DMS153 treated with DMSO at 0.1 percent for 48 hours (cell line): ENCODE measurements at regions not wholly inside any gene's neighbourhood (a gene's known extent, or its start where the extent isn't known, plus 50 kb on each side); places are given as distances from the start of the nearest gene placed in this dataset.
"Not testable (repeated sequence)": the region's sequence is repeated elsewhere in the genome, so short reads cannot be mapped to it uniquely, and the experiment has no call there.

ENCODE experiments used
- DNase-seq: peaks from one replicate; lab custom pipeline; 2025; ENCODE audit not compliant: unreplicated experiment; lab: John Stamatoyannopoulos, UW

DNA sequence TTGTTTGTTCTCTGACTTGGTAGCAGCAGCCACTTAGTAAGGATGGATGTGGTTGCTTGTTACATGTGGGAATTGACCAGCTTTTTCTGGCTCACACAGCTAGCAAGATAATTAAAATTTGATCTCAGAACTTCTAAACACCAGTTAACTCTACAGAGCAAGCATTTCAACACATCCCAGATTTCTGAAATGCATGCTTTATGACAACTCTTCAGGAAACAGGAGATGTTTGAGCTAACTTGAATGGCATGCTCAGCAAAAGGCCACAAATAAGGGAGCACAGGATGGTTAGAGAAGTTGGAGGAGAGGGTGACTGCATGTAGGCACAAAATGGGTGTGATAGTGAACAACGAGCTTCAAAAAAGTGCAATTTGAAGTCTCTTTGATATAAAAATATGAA, 167.1 kb upstream of the SPRY2 start:
- DNase-seq, result no peak

DNA sequence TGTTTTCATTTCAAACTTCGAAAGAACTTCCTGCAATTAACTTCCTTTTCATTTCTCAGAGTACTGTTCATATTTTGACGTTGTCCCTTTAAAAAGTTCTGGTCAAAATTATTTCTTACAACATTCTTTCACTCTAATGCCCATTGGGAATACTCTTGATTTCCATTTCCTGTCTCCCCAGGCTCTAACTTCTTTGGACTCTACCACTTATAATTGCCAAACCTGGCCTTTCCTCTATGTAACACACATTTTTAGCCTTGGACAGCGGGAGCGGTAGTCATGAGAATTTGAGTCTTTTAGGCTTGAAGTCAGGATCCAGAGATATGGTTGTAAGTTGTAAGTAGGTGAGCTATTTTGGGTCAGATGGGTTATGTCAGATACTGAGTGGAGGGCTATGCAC, 163.5 kb upstream of the SPRY2 start:
- DNase-seq, result no peak

DNA sequence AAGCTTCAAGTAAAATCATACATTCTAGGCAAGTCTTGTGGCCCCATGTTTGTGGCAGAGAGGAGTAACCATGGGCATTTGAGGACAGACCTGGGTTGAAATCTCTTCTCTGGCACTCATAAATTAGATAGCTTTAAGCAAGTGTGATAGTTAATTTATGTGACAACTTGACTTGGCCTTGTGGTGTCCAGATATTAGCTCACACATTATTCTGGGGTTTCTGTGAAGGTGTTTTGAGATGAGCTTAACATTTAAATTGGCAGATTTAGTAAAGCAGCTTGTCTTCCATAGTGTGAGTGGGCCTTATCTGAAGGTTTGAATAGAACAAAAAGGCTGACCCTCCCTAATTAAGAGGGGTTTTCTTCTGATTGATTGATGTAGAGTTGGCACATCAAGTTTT, 161.4 kb upstream of the SPRY2 start:
- no peak for DNase-seq

DNA sequence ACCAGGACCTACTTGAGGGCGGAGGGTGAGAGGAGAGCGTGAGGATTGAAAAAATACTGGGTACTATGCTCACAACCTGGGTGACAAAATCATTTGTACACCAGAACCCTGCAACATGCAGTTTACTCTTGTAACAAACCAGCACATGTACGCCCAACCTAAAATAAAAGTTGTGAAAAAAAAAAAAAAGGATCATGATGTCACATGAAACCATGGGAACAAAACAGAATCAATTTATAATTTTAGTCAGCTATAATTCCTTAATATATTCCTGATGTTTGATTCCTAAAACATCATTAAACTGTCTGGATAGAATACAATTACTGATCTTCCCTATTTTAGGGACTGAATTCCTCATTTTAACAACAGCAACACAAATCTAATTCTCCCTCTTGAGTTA, 160.6 kb upstream of the SPRY2 start:
- no peak for DNase-seq

DNA sequence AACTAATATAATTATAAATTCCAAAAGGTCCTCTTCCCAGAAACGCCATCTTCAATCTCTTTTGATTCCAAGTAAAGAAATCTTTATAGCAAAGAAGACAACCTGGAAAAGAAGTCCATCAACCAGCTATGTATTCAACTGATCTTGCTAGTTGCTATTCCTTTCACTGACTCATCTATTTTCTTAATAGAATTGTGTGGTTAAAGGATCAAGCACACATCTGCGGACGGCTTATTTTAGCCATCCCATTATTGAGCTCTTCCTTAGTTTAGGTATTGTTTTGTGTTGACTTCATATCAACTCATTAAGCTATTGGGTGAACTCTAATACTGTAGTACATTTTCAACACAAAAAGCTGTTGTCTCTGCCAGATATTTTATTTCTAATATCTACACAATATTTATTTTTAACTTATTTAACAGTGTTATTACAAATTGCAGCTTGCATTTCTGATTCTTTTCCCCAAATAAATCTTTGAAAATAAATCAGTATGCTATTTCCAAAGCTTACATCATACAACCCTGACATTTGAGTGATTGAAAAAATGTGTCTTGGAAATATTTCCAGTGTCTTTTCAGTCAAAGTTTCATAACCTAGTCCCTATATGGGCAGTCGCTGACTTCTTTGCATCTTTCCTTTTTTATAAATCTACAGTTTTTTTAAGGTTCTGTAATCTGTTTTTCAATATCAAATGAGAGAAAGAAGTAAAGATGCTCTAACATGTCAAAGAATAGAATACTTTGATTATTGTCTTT, 158.8 kb upstream of the SPRY2 start:
- DNase-seq, result no peak

DNA sequence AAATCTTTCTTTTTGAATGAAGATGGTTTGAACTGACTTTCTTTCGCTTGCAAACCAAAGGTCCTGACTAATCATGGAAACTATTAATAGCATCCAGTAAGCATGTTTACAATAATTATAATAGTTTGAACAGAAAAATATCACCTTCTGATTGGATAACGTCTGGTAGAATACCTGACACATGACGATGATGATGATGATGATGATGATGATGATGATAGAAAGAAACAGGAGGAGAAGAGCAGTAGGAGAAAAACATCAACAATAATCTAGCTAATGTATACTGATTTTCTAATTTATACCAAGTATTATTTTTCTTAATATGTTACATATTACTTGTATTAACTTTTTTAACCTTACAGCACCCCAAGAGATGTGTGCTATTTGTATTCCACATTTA, 157.5 kb upstream of the SPRY2 start:
- DNase-seq, result no peak

DNA sequence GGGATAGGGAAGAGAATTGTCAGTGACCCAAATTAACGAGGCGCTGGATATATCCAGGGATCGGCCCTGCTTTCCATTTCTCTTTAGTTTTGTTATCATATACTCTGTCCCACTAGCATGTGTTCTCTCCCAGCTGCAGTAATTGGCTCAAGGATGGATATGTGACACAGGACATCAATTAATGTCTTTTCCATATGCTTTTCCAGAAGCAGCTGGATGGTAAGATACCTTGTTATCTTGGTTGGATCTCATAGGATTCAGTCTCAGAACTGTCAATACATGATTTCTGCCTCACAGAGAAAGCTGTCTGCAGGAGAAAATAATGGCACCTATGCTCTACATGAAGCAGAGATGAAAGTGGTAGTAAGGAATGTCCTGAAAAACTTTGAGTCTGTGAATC, 157.1 kb upstream of the SPRY2 start:
- no peak for DNase-seq

DNA sequence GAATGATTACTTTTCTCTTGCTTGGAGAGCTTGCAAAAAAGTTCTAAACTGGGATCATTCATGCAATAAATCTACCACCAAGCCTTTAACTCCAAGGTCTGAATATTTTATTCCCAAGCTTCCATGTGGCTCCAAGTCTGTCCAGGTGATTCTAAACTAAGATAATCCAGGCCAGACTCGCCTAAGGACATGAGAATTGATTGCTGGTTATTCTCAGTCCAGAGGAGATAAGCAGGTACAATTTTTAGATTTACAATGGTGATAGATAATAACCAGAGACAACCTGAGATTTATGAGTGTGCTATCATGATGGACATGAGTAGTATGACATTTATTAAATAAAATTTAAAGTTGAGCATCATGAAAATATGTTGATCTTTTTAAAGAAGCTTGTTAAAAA, 156.5 kb upstream of the SPRY2 start:
- no peak for DNase-seq

DNA sequence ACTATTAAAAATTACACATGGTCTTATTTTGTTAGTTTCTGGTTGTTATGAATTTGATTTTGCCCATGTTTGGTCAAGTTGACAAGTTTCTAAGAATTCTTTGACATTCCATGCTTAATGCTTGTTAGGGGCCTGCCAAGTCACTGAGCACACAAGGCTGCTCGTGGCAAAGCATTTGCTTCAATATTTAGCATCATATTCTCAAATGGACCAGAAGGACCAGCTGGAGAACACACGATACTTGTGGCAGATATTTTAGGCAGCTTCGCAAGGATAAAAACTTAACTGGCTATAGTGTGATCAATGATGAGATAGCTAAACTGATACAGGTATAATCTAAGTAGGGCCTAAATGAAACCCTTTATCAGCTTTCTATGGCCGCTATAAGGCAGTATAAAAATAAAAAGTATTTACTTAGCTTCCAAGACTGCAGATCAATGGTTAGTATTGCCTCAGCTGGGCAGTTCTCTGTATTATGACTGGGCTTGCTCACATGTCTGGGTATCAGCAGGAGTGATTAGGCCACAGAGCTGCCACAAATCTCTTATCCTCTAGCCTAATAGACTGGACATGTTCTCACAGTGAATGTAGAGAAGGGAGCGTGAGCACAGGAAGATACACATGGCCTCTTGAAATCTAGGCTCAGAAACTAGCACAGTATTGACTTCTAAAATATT, 155.9 kb upstream of the SPRY2 start:
- no peak for DNase-seq

DNA sequence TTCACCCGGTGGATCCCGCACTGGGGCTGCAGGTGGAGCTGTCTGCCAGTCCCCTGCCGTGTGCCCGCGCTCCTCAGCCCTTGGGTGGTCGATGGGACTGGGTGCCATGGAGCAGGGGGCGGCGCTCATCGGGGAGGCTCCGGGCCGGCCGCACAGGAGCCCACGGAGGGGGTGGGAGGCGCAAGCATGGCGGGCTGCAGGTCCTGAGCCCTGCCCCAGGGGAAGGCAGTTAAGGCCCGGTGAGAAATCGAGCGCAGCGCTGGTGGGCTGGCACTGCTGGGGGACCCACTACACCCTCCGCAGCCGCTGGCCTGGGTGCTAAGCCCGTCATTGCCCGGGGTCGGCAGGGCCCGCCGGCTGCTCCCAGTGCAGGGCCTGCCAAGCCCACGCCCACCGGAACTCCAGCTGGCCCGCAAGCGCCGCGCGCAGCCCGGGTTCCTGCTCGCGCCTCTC, 149.6 kb upstream of the SPRY2 start:
- DNase-seq, result not testable (repeated sequence)

DNA sequence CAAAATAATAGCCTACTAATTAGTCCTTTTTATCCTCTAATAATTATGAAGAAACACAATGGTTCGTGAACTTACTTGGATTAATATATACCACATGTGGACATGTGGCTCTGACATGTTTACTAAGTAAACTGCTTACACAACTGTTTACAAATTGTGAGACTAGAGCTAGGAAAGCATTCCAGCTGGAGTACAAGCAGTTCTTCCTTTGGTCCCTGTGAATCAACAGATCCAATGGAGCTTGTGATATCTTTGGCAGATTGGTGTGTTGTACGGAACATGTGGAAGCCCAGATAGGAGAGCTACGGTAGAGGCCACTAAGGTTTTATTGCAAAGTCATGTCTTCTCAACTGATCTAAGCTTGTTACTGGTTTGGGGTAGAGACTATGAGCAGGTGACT, 145.5 kb upstream of the SPRY2 start:
- DNase-seq, result no peak

DNA sequence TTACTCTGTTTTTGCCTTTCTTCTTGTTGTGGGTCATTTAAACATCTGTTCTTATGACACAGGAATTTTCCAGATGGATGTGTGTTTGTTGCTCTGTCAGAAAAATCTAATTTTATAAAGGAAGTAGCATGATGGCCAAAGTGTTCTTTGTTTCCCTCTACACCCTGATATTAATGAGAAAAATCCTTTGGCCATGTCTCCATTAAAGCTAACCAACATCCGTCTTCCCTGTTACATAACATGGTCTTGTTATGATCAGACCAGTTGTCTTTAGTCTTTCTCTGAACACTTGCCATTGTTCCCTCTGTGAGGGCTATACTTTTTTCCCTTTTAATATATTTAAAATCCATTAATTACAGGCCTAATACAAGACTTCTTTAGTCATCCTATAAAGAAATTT, 142.2 kb upstream of the SPRY2 start:
- DNase-seq, result no peak

DNA sequence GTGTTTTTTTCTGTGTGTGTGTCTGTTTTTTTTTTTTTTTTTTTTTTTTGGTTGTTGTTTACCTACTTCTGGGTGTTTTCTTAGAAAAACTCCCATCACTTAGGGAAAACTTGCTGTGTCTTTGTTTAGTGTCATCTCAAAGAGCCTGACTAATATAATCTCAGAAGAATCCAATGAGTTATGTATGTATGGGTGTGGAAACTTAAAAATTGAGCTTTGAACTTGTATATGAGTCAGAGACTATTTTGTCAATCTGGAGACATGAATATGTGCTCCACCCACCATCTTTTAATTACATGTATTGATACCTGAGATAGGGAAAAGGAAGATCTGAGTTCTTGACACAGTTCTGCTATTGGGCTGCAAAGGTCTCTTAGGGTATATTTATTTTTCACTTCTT, 140.7 kb upstream of the SPRY2 start:
- DNase-seq, result no peak

DNA sequence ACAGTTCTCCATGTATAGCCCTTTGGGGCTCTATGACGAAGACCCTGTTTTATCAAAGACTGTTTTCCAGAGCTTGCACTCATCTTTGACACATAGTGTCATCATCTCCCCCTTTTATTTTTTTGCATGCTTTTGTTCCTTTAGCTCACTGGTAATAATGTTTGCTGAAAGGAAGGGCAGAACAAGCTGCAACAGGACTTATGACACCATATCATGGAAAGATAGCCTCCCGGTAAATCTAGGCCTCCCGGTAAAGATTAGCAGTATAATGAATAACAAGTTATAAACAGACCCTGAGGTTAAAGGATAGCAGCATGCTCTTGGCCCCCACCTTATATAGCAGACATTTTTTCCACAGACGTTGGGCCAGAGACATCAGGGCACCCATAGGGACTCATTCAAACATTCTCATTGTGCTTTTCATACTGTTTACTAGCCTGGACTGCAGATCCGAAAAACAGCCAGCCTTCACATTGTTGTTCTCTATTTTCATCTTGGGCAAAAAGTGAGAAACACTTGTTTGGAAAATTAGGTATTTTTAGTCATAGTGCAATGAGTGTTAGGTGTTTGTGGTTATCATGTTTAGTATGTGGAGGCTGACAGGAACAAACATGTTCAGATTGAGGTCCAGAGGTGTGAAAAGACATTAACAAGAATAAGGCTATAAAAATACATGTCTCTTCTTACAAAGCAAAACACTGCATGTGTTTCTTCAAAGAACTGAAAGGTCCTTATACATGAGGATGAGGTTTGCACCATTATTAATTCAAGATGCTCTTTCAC, 136.9 kb upstream of the SPRY2 start:
- peak; percentile 7 for DNase-seq

DNA sequence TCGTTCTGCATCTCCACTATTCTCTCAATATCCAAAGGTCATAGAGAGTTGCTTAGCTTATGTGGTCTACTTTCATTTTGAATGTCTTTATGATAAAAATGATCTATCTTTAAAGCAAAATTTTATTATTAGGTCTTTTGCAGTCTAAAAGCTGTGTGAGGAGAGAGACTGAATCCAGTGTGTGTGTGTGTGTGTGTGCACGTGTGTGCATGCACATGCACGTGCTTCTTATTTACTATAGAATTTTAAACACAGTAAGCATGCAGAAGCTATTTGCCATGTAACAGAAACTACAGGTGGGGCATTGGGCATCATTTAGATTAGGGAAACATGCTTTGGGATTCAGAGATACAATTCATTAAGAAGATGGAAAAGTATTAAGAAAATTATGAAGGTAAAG, 136.0 kb upstream of the SPRY2 start:
- DNase-seq, result no peak

DNA sequence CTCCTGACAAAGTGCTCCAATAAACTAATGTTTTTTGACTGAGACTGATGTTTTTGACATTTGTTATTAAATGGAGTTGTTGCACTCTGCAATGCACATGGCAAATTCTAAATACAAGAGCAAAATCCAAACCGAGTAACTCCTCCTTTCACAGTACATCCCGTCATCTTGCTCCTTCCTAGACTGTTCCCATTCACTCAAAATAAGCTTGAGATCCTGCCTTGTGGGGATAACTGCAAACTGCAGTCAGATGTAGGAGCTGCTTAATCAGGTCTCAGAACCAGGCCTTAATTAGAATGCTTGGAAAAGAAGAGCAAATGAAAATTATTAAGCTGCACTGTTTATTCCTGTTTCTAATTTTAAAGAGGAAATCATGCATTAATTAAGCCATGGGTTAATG, 134.8 kb upstream of the SPRY2 start:
- no peak for DNase-seq

DNA sequence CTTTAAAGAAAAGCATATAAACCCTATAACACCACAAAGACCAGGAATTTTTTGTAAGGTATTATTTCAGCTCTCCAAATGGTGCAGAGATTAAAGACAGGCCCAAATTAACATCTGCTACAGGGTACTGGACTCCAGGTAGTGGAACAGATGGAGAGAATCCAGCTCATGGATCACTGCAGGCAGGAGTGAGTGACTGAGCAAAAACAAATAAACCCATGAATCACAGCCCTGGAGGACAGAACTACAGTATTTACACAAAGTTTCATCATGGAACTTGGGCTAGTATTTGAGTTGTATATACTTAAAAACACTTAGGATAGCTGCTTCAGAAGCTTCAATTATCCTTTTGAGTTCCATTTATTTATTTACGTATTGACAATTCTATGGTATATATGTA, 132.8 kb upstream of the SPRY2 start:
- DNase-seq, result peak; percentile 25

DNA sequence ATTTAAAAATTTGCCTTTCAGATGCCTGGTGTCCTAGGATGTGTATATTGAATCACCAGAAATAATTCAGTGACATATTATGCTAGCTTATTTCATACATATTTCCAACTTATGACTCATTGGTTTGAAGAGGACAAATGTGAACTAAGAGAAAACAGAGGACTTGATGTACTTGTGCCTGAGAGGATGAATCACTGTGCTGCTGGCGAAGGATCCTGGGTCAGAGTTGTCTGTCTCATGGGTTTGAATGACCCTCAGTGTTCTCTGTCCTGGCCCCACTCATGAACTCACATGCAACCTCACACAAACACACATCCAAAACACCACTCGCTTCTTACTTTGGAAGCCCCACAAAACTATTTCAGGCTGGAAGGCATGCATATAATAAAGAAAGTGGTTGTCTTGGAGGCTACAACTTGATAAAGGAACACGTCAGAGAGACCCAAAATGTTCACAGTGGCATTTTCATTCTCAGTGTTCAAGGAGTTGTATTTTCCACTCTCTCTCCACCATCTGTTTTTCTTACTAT, 129.0 kb upstream of the SPRY2 start:
- no peak for DNase-seq

DNA sequence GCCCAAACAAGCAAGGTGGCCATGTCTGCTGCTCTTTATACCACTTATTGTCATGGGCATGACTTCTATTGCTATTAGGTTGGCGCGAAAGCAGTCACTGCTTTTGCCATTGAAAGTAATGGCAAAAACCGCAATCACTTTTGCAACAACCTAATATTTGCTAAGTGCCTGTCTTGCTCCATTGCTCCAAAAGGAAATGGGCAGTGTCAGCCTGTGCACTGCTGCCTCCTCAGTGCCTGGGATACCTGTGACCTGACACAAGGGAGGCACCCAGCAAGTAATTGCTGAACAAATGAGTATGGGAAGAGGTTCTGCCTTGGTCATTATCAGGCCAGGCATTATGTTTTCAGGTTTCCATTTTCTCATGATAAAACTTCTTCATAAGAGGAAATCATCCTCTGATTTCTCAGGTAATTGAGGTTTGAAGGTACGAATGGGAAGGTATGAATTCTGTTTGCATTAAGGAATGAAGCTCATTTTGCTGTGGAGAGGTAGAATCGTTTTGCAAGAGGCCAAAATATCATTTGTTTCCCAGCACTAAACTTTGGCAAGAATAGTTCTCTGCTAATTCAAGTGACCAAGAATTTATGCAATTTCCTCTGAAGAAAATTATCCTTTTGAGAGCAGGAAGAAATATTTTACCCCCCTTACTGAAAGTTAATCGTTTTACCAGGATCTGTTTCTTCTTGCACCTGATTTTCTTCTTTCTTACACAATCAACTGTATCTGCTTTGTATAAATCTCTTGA, 128.4 kb upstream of the SPRY2 start:
- no peak for DNase-seq

DNA sequence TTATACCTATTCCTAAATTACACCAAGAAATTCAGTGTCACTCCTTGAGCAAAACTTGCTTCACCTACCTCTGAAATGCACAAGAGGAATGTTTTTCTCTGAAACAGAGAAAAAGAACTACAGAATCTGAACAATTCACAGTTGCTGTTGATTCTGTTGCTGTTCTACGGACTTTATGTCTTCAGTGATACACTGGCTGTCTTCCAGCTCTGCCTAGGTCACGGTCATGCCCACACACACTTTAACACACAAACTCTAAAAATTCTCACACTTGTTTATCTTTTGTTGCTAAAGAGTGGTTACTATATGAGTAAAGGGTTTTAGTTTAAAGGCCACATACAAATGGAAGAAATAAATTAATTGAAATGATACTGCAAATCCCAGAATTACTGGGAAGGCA, 124.4 kb upstream of the SPRY2 start:
- DNase-seq, result no peak

DNA sequence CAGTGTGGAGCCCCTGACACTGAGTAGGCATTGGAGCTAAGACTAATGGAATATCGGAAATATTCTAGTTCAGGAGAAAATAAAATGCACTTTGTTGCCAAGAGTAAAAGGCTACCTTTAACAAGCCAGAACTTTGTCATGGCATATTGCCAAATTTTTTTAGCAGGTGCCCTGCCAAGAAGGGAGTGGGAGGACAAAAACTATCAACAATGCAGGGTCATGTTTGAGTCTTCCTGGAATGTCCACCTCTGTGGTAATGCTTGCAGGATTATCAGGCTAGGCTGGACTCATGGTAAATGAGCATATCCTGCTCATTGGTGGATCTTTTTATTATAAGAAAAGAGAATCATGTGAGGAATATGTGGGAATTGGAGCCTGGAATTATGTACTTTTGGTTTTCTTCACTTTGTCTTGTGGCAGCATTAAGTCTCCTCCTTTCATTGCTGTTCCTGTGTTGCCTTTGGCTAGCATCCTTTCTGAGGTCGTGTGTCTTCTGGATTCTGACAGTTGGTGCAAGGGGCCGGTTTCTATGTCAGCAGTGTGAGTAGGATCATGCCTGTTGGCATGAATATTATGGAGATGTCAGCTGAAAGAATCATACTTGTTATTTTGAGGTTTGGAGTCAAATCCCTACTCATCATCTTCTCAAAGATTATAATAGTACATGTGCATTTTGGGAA, 122.9 kb upstream of the SPRY2 start:
- no peak for DNase-seq
